ENCODE measurements at regions not wholly inside any gene's neighbourhood (a gene's known extent, or its start where the extent isn't known, plus 50 kb on each side); places are given as distances from the start of the nearest gene placed in this dataset.

DNA sequence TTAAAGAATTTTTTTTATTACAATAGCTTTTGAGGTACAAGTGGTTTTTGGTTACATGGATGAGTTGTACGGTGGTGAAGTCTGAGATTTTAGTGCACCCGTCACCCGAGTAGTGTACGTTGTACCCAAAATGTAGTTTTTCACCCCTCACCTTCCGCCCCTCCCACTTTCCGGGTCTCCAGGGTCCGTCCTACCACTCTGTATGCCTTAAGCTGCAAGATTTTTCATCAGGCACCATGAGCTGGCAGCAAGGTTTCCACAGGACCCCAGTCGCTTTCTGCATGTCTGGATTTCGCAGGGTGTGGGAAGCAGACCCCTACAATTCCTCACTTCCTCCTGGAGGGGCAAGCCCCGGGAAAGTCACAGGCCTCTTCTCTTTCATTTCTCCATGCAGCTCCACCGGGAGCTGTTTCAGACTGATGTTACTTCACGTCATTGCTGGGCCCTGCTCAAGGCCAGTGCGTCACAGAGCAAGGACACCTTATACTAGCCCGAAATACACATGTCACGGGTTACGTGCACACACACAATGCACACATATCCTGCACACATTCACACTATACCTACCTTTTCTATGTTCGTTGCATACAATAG, 179.1 kb downstream of the ZFP36L2 start:
- no peak for TF ChIP-seq EZH2phosphoT487 (IDR thresholded peaks at IDR 0.05; ENCODE audit: insufficient read depth, low read depth)
- TF ChIP-seq EZH2 (IDR thresholded peaks at IDR 0.05; ENCODE audit: insufficient read depth, poor library complexity, severe bottlenecking) = no peak
